HEK293 (cell line): ENCODE measurements at regions not wholly inside any gene's neighbourhood (a gene's known extent, or its start where the extent isn't known, plus 50 kb on each side); places are given as distances from the start of the nearest gene placed in this dataset.

ENCODE experiments used
- CTCF ChIA-PET: fragments of 350-600 bp; formaldehyde crosslinking; extraction: SDS; loops from one replicate; lab custom pipeline; 2021; ENCODE audit warnings: antibody characterized with exemption; lab: Yijun Ruan, JAX
- POLR2A ChIA-PET: fragments of 300-600 bp; formaldehyde crosslinking; extraction: SDS; loops from one replicate; lab custom pipeline; 2020; ENCODE audit warnings: antibody characterized with exemption, inconsistent platforms; lab: Yijun Ruan, JAX
- H3K27ac ChIP-seq: fragments of 200-500 bp; sonication (Bioruptor generic); 2 replicates; pipeline ENCODE4 v1.5.1; 2014; ENCODE audit warnings: low read depth, low read length, control low read depth, inconsistent platforms; ENCODE audit errors: extremely low read depth
- H3K36me3 ChIP-seq, 2 experiments: fragments of 200-500 bp in 1 of 2; sonication (Bioruptor generic) in 1 of 2; 1 replicate in 1 of 2; 2 replicates in 1 of 2; pipeline ENCODE4 v1.5.1; 2014 to 2017; ENCODE audit warnings: inconsistent platforms in 2 of 2, low read length in 2 of 2; ENCODE audit not compliant: control insufficient read depth in 2 of 2, insufficient read depth in 1 of 2
- H3K4me1 ChIP-seq: fragments of 200-500 bp; sonication (Bioruptor generic); 2 replicates; pipeline ENCODE4 v1.5.1; 2014; ENCODE audit warnings: mild to moderate bottlenecking, low read length, inconsistent platforms; ENCODE audit not compliant: control insufficient read depth, insufficient read depth
- H3K4me3 ChIP-seq: 2 replicates; pipeline ENCODE4 v1.5.1; 2011; ENCODE audit warnings: low read depth, mild to moderate bottlenecking, control low read depth, low read length, moderate library complexity
- H3K9me3 ChIP-seq: fragments of 200-500 bp; sonication (Bioruptor generic); 2 replicates; pipeline ENCODE4 v1.5.1; 2014; ENCODE audit warnings: low read depth, low read length, inconsistent platforms; ENCODE audit not compliant: control insufficient read depth, insufficient read depth
- HOXA7 ChIP-seq: sonication (generic); formaldehyde crosslinking; IDR thresholded peaks from 2 replicates; pipeline ENCODE4 v1.8.1; 2022; ENCODE audit warnings: missing genetic modification reagents, borderline replicate concordance
- KLF1 ChIP-seq: fragments of 450-650 bp; formaldehyde crosslinking; IDR thresholded peaks from 2 replicates; pipeline ENCODE4 v1.5.1; 2016; ENCODE audit warnings: missing biosample characterization, missing genetic modification characterization
- KLF9 ChIP-seq: fragments of 450-650 bp; formaldehyde crosslinking; IDR thresholded peaks from 2 replicates; pipeline ENCODE4 v1.5.1; 2016; ENCODE audit warnings: missing biosample characterization, missing genetic modification characterization, low read depth
- MYNN ChIP-seq: fragments of 450-650 bp; formaldehyde crosslinking; IDR thresholded peaks from 2 replicates; pipeline ENCODE4 v1.5.1; 2016; ENCODE audit warnings: missing biosample characterization, missing genetic modification characterization, borderline replicate concordance
- PRDM2 ChIP-seq: fragments of 450-650 bp; formaldehyde crosslinking; IDR thresholded peaks from 2 replicates; pipeline ENCODE4 v1.5.1; 2016; ENCODE audit warnings: missing biosample characterization, missing genetic modification characterization, borderline replicate concordance
- SALL2 ChIP-seq: fragments of 450-650 bp; formaldehyde crosslinking; IDR thresholded peaks from 2 replicates; pipeline ENCODE4 v1.5.0; 2017; ENCODE audit warnings: missing biosample characterization, mild to moderate bottlenecking, missing genetic modification characterization, borderline replicate concordance
- SCRT2 ChIP-seq: fragments of 450-650 bp; formaldehyde crosslinking; IDR thresholded peaks from 2 replicates; pipeline ENCODE4 v1.5.1; 2016; ENCODE audit warnings: missing biosample characterization, missing genetic modification characterization
- ZBTB17 ChIP-seq: fragments of 450-650 bp; formaldehyde crosslinking; IDR thresholded peaks from 2 replicates; pipeline ENCODE4 v1.5.1; 2016; ENCODE audit warnings: missing biosample characterization, missing genetic modification characterization
- ZBTB6 ChIP-seq: fragments of 450-650 bp; formaldehyde crosslinking; IDR thresholded peaks from 2 replicates; pipeline ENCODE4 v1.5.1; 2017; ENCODE audit warnings: missing biosample characterization, missing genetic modification characterization
- ZBTB7A ChIP-seq: fragments of 450-650 bp; formaldehyde crosslinking; IDR thresholded peaks from 2 replicates; pipeline ENCODE4 v1.5.1; 2016; ENCODE audit warnings: low read depth, missing biosample characterization, missing genetic modification characterization
- ZNF121 ChIP-seq: fragments of 450-650 bp; formaldehyde crosslinking; IDR thresholded peaks from 2 replicates; pipeline ENCODE4 v1.5.1; 2016; ENCODE audit warnings: missing biosample characterization, missing genetic modification characterization
- ZNF132 ChIP-seq: fragments of 450-650 bp; formaldehyde crosslinking; IDR thresholded peaks from 2 replicates; pipeline ENCODE4 v1.5.1; 2017; ENCODE audit warnings: missing biosample characterization, missing genetic modification characterization, borderline replicate concordance
- ZNF138 ChIP-seq: fragments of 450-650 bp; formaldehyde crosslinking; IDR thresholded peaks from 2 replicates; pipeline ENCODE4 v1.5.1; 2016; ENCODE audit warnings: missing biosample characterization, missing genetic modification characterization, borderline replicate concordance
- ZNF174 ChIP-seq: fragments of 450-650 bp; formaldehyde crosslinking; IDR thresholded peaks from 2 replicates; pipeline ENCODE4 v1.5.0; 2017; ENCODE audit warnings: missing biosample characterization, mild to moderate bottlenecking, missing genetic modification characterization
- ZNF221 ChIP-seq: fragments of 450-650 bp; formaldehyde crosslinking; IDR thresholded peaks from 2 replicates; pipeline ENCODE4 v1.5.1; 2017; ENCODE audit warnings: missing biosample characterization, missing genetic modification characterization, borderline replicate concordance
- ZNF26 ChIP-seq: fragments of 450-650 bp; formaldehyde crosslinking; IDR thresholded peaks from 2 replicates; pipeline ENCODE4 v1.5.1; 2016; ENCODE audit warnings: missing biosample characterization, missing genetic modification characterization
- ZNF521 ChIP-seq: fragments of 450-650 bp; formaldehyde crosslinking; IDR thresholded peaks from 2 replicates; pipeline ENCODE4 v1.5.1; 2017; ENCODE audit warnings: missing biosample characterization, mild to moderate bottlenecking, missing genetic modification characterization
- ZNF549 ChIP-seq: fragments of 450-650 bp; IDR thresholded peaks from 2 replicates; pipeline ENCODE4 v1.5.1; 2018; ENCODE audit warnings: missing biosample characterization, missing genetic modification characterization, mild to moderate bottlenecking, inconsistent platforms, moderate library complexity
- ZNF629 ChIP-seq: fragments of 450-650 bp; formaldehyde crosslinking; IDR thresholded peaks from 2 replicates; pipeline ENCODE4 v1.5.1; 2017; ENCODE audit warnings: missing biosample characterization, missing genetic modification characterization
- ZNF670 ChIP-seq: fragments of 450-650 bp; formaldehyde crosslinking; IDR thresholded peaks from 2 replicates; pipeline ENCODE4 v1.5.1; 2016; ENCODE audit warnings: missing biosample characterization, missing genetic modification characterization, low read depth
- ZNF777 ChIP-seq: fragments of 450-650 bp; formaldehyde crosslinking; IDR thresholded peaks from 2 replicates; pipeline ENCODE4 v1.5.1; 2017; ENCODE audit warnings: missing biosample characterization, missing genetic modification characterization, borderline replicate concordance
- ZSCAN16 ChIP-seq: fragments of 450-650 bp; formaldehyde crosslinking; IDR thresholded peaks from 2 replicates; pipeline ENCODE4 v1.5.1; 2016; ENCODE audit warnings: missing biosample characterization, missing genetic modification characterization

- Histone ChIP-seq H3K9me3 (no peaks in the 10 kb centered on the region), H3K36me3 (no peaks in the 10 kb centered on the region), H3K27ac (no peak overlapping the region), H3K4me1 (no peaks in the 10 kb centered on the region), H3K4me3 (no peak overlapping the region)
- ChIA-PET CTCF (no interaction called here), POLR2A (no interaction called here)
- no peak for TF ChIP-seq ZNF777 (tag by site-specific recombination)
Observed at GRCh38 chr17:33375103-33375502, 82.0 kb upstream of the ASIC2 start.

- H3K36me3 ChIP-seq: no peaks in the 10 kb centered on the region
- H3K4me1 ChIP-seq: no peaks in the 10 kb centered on the region
- no peak overlapping the region for H3K4me3 ChIP-seq
- no peaks in the 10 kb centered on the region for H3K9me3 ChIP-seq
- CTCF ChIA-PET: interaction anchor here (0.6 to 1.2 kb wide), 2 partner anchors 337 to 378 kb away, joined by 3 read pairs; no protein-coding TSS in a partner anchor
- TF ChIP-seq ZBTB17 (tag by site-specific recombination): no peak
- peak; percentile 19; the same call in 1 of the 2 replicates for TF ChIP-seq SCRT2 (tag by site-specific recombination)
- TF ChIP-seq, all 188 proteins: peak for 1
- POLR2A ChIA-PET: no interaction called here
- H3K27ac ChIP-seq: no peak overlapping the region
Observed at GRCh38 chr17:33375783-33376182, 82.7 kb upstream of the ASIC2 start.

- H3K27ac ChIP-seq: no peak overlapping the region
- CTCF ChIA-PET: interaction anchor here (0.6 to 0.7 kb wide), 2 partner anchors 311 to 367 kb away, joined by 3 to 4 read pairs; no protein-coding TSS in a partner anchor
- POLR2A ChIA-PET: no interaction called here
Observed at GRCh38 chr17:33377837-33378595, 84.9 kb upstream of the ASIC2 start.

GRCh38 chr17:33381201-33381600 lies 88.1 kb upstream of the ASIC2 start:
- no peaks in the 10 kb centered on the region for H3K9me3 ChIP-seq
- CTCF ChIA-PET: interaction anchor here (0.6 kb wide), 1 partner anchor 765 kb away, joined by 3 read pairs; no protein-coding TSS in a partner anchor
- no peak overlapping the region for H3K4me3 ChIP-seq
- H3K4me1 ChIP-seq: no peaks in the 10 kb centered on the region
- no peaks in the 10 kb centered on the region for H3K36me3 ChIP-seq
- POLR2A ChIA-PET: no interaction called here
- no peak overlapping the region for H3K27ac ChIP-seq
- TF ChIP-seq PRDM2 (tag by site-specific recombination) (no peak), SALL2 (tag by site-specific recombination) (no peak), ZNF132 (tag by site-specific recombination) (no peak), ZSCAN16 (tag by site-specific recombination) (no peak), ZNF629 (no peak), ZNF138 (no peak), ZNF521 (tag by site-specific recombination) (no peak), ZNF26 (tag by site-specific recombination) (no peak), ZNF121 (tag by site-specific recombination) (no peak), ZBTB7A (tag by site-specific recombination) (no peak), ZBTB6 (tag by site-specific recombination) (no peak), KLF1 (no peak), HOXA7 (CRISPR knock-in tag) (no peak)

More at GRCh38 chr17:33377837-33378595, 84.9 kb upstream of the ASIC2 start:
- Histone ChIP-seq H3K36me3 (no peaks in the 10 kb centered on the region), H3K9me3 (no peaks in the 10 kb centered on the region), H3K4me3 (no peak overlapping the region), H3K4me1 (no peaks in the 10 kb centered on the region)
- TF ChIP-seq MYNN (tag by site-specific recombination) (no peak), SCRT2 (tag by site-specific recombination) (no peak), ZNF670 (tag by site-specific recombination) (no peak), ZNF549 (tag by site-specific recombination) (no peak), ZNF221 (tag by site-specific recombination) (no peak), ZNF174 (tag by site-specific recombination) (no peak), KLF9 (tag by site-specific recombination) (no peak)
